ENCODE measurements at regions not wholly inside any gene's neighbourhood (a gene's known extent, or its start where the extent isn't known, plus 50 kb on each side); places are given as distances from the start of the nearest gene placed in this dataset.
"Not testable (repeated sequence)": the region's sequence is repeated elsewhere in the genome, so short reads cannot be mapped to it uniquely, and the experiment has no call there.

DNA sequence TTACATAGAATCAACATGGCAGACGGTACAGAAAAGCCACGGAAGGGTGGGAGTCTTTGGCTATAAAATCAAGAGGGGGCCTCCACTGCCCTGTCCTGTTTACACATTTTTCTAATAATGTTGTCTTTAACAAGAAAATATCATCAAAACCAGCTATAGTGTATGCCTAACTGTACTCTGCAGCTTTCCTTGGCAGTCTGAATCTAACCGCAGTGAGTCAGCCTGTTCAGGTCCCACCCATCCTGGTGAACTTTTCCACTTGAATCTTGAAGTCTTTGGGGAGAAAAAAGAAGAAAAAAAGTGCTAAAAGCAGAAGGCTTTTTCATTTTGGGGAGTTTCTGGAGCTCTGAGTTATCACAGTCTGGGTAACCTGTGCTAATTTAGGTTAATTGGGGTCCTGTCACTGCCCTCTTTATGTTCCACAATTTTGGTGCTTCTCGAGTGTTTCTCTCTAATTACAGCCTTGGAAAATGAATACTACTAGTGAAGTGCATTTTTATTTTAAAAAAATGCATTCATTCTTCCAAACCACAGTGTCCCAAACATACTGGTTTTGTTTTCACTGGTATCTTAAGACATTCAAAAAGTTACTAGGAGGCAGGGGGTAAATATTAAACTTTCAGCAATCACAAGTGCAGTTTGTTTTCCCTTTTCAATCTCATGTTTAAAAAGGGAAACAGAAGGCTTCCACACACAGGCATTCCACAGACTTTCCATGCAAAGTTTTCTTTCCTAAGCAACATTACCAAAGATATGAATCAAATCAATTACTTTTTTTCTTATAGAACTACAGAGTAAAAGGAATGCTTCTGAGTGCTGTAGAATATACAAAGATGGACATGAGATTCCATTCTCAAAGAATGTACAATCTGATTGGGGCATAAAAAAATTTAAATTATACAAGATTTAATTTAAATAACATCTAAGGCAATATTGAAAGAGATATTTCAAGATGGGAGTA is 86.8 kb upstream of the SEC22B start:
- H3K27ac ChIP-seq; H3K36me3 ChIP-seq; H3K4me1 ChIP-seq; DNase-seq; intact Hi-C loops (cut with DNase I; ENCODE audit: low total_unique reads); in situ Hi-C loops (cut with MboI; ENCODE audit: low pct_ligation_motif_present in 1 of 4, low pct_unique_long_range_greater_than_20kb in 1 of 4, low sequenced_read_pairs in 3 of 4); H3K27me3 ChIP-seq; H3K9me3 ChIP-seq; H3K4me3 ChIP-seq: not testable (repeated sequence)
- no CpG with 5 or more reads among the region's 4 CpGs for WGBS, 2 donors (ENCODE audit: low coverage in 1 of 2)

DNA sequence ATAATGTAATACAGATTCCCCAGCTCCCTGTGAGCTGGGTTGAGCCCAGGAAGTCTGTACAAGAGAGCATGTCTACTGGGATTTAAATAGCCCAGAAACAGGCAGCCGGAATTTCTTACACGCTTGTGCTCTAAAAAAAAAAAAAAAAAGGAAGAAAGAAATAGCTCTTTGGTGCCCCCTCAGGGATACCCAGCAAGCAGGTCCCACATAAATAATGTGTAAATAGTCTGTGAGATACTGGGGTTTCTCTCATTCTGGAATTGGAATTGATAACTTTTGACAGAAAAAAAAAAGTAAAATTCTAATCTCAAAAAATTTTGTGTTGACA is 81.4 kb upstream of the SEC22B start:
- in situ Hi-C loops (cut with MboI; ENCODE audit: low pct_ligation_motif_present in 1 of 4, low pct_unique_long_range_greater_than_20kb in 1 of 4, low sequenced_read_pairs in 3 of 4); H3K27ac ChIP-seq; H3K4me3 ChIP-seq; H3K4me1 ChIP-seq; intact Hi-C loops (cut with DNase I; ENCODE audit: low total_unique reads); H3K36me3 ChIP-seq; DNase-seq; H3K27me3 ChIP-seq; H3K9me3 ChIP-seq: not testable (repeated sequence)
- WGBS, 2 donors (ENCODE audit: low coverage in 1 of 2), result 46% methylated on average over 2 of the region's 2 CpGs; no CpG with 5 or more reads in 1 of the 2 donors

DNA sequence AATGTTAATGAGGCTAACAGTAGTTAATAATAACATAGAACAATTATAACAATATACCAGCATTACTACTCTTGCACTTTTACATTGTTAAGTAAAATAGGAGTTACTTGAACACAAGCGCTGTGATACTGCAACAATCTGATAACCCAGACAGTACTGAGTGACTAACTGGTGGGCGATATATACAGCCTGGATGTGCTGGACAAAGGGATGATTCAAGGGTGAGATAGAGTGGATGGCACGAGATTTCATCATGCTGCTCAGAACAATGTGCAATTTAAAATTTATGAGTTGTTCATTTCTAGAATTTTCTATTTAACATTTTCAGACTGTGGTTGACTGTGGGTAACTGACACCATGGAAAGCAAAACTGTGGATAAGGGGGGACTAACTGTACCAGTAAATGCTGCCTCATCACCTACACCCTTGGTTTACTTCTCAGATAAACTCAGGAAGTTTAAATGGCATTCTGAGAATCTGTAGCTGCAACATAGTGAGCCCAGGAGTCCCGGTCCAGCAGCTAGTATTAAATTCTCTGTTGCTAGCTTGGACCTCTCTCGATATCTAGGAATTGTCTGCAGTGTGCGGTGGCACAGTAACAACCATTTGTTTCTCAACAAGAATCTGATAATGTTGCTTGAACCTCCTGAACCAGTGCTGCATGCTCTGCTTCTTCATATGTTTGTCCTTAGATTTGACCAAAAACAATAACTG is 80.9 kb upstream of the SEC22B start:
- H3K36me3 ChIP-seq; H3K27ac ChIP-seq; intact Hi-C loops (cut with DNase I; ENCODE audit: low total_unique reads); H3K27me3 ChIP-seq; DNase-seq; H3K9me3 ChIP-seq; H3K4me3 ChIP-seq; in situ Hi-C loops (cut with MboI; ENCODE audit: low pct_ligation_motif_present in 1 of 4, low pct_unique_long_range_greater_than_20kb in 1 of 4, low sequenced_read_pairs in 3 of 4); H3K4me1 ChIP-seq: not testable (repeated sequence)
- WGBS, 2 donors (ENCODE audit: low coverage in 1 of 2), result no CpG with 5 or more reads among the region's 6 CpGs

DNA sequence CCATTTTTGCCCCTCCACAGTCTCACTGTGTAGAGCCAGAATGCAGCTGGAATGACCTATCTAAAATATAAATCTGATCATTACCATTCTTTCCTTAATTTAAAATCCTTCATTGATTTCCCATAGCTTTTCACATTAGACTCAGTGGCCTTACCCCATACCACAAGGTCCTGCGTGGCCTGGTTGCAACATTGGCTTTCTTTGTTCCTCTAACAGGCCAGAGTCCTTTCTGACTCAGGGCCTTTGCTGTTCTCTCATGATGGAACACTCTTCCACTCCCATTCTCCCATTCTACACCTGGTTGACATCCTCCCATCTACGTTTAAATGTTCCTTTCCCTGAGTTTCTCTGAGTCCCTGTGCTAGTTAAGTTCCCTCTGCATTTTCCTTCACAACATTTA is 74.4 kb upstream of the SEC22B start:
- H3K27ac ChIP-seq; H3K9me3 ChIP-seq; DNase-seq; intact Hi-C loops (cut with DNase I; ENCODE audit: low total_unique reads); H3K27me3 ChIP-seq; in situ Hi-C loops (cut with MboI; ENCODE audit: low pct_ligation_motif_present in 1 of 4, low pct_unique_long_range_greater_than_20kb in 1 of 4, low sequenced_read_pairs in 3 of 4); H3K36me3 ChIP-seq; H3K4me1 ChIP-seq; H3K4me3 ChIP-seq: not testable (repeated sequence)
- no CpG with 5 or more reads among the region's 2 CpGs for WGBS, 2 donors (ENCODE audit: low coverage in 1 of 2)

DNA sequence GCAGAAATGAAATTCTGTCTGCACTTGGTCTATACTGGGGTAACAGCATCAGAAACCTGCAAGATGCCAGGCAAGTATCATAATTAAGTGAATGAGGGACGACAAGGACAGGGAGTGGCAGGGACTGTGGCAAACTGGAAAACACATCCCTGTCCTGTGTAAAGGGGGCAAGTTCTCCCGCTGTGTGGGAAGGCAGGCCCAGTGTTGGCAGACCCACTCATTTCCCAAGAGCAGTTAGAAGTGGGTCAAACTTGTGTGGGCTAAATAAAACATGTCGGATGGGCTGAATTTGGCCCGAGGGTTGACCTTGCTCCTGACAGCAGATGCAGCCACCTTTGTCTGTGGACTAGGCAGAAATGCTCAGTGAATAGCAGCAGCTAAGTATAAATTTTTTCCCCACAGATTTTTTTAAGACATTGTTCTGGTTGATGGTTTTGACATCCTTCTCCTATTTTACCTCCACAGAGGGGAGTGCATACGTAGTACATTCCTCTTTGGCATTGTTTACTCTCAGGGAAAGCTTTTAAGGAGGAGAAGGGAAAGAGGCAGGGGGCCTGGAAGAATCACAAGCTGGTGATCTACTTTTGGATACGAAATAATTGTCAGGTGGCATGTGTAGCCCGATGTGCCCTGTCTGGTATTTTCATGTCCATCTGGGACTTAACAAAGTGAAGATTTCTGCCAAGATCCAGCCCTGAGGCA is 72.6 kb upstream of the SEC22B start:
- H3K9me3 ChIP-seq; in situ Hi-C loops (cut with MboI; ENCODE audit: low pct_ligation_motif_present in 1 of 4, low pct_unique_long_range_greater_than_20kb in 1 of 4, low sequenced_read_pairs in 3 of 4); H3K27me3 ChIP-seq; H3K36me3 ChIP-seq; H3K27ac ChIP-seq; H3K4me1 ChIP-seq; H3K4me3 ChIP-seq; intact Hi-C loops (cut with DNase I; ENCODE audit: low total_unique reads); DNase-seq: not testable (repeated sequence)
- no CpG with 5 or more reads among the region's 7 CpGs for WGBS, 2 donors (ENCODE audit: low coverage in 1 of 2)

DNA sequence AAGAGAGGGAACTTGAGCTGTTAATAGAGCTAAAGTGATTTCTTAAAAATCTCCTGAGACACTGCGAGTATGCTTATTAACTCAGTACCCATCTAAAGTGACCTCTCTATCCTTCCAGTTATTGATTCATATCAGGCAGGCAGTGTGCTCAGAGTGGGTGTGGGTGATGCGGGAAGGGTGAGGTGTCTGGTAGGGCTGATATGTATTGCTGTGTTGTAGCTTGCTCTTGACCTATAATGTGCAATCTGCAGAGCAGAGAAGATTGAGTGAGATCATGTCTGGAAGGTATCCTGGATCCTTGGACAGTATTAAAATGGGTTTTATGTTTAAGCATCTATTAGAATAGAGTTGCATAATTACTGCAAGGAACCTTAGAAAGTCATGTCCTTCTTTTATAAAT is 71.9 kb upstream of the SEC22B start:
- H3K9me3 ChIP-seq; H3K36me3 ChIP-seq; H3K4me1 ChIP-seq; in situ Hi-C loops (cut with MboI; ENCODE audit: low pct_ligation_motif_present in 1 of 4, low pct_unique_long_range_greater_than_20kb in 1 of 4, low sequenced_read_pairs in 3 of 4); DNase-seq; H3K27ac ChIP-seq; intact Hi-C loops (cut with DNase I; ENCODE audit: low total_unique reads); H3K4me3 ChIP-seq; H3K27me3 ChIP-seq: not testable (repeated sequence)
- no CpG with 5 or more reads among the region's 2 CpGs for WGBS, 2 donors (ENCODE audit: low coverage in 1 of 2)

DNA sequence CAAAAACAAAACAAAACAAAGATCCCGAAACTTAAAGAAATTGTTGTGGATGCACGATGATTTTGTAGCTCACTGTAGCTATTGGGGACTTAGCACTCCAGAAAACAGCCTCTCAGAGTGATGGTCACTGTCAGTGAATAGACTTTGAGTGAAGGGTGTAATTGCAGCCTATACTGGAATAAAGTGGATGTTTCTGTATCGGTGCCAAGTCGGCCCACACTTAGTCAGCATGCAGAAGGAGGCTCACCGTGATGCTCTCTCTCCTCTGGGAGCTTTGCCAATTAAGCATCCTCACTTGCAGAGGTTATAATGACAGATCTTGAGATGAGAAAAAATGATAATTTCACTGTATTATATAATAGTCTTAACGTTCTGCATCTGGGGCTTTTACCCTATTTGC is 67.5 kb upstream of the SEC22B start:
- H3K4me3 ChIP-seq; DNase-seq; in situ Hi-C loops (cut with MboI; ENCODE audit: low pct_ligation_motif_present in 1 of 4, low pct_unique_long_range_greater_than_20kb in 1 of 4, low sequenced_read_pairs in 3 of 4); H3K27me3 ChIP-seq; H3K9me3 ChIP-seq; H3K36me3 ChIP-seq; H3K27ac ChIP-seq; H3K4me1 ChIP-seq; intact Hi-C loops (cut with DNase I; ENCODE audit: low total_unique reads): not testable (repeated sequence)
- WGBS, 2 donors (ENCODE audit: low coverage in 1 of 2), result 43% methylated on average over 1 of the region's 6 CpGs; no CpG with 5 or more reads in 1 of the 2 donors

DNA sequence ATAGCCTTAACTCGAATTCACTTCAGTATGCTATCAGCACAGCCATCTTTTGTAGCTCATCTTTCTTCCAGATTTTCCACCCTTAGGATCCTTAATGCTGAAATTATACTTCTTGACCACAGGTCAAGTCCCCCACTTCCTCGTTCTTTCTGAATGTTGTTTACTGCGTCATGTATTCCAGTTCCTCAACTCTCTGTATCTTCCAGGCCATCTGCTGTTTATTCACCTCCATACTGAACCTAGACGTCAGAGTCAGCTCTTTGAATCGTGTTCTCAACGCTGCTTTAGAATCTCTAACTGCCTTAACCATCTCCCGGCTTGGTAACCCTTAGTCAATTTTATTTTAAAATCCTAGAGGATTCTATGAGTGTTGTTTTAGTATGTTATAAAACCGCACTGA is 66.3 kb upstream of the SEC22B start:
- intact Hi-C loops (cut with DNase I; ENCODE audit: low total_unique reads); H3K36me3 ChIP-seq; H3K4me1 ChIP-seq; H3K4me3 ChIP-seq; H3K27ac ChIP-seq; DNase-seq; H3K9me3 ChIP-seq; in situ Hi-C loops (cut with MboI; ENCODE audit: low pct_ligation_motif_present in 1 of 4, low pct_unique_long_range_greater_than_20kb in 1 of 4, low sequenced_read_pairs in 3 of 4); H3K27me3 ChIP-seq: not testable (repeated sequence)
- no CpG with 5 or more reads among the region's 8 CpGs for WGBS, 2 donors (ENCODE audit: low coverage in 1 of 2)

DNA sequence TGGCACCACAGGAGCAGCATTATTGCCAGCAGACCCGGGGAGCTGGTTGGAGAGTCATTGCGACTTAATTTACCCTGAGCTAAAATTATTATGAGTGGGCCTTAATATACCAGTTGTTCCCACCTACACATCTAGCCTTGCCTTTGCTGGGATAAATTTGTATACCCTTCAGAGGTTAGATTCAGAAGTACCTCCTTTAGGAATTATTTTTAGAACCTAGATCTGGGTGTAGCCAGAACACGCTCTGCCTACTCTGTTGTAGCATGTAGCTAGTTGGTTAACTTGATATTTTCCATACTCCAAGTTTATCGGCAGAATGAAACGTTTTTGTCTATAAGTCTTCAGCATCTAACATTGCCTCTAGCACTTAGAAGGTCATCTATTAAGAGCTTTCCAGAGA is 65.5 kb upstream of the SEC22B start:
- WGBS, 2 donors (ENCODE audit: low coverage in 1 of 2), result no CpG with 5 or more reads among the region's 5 CpGs

DNA sequence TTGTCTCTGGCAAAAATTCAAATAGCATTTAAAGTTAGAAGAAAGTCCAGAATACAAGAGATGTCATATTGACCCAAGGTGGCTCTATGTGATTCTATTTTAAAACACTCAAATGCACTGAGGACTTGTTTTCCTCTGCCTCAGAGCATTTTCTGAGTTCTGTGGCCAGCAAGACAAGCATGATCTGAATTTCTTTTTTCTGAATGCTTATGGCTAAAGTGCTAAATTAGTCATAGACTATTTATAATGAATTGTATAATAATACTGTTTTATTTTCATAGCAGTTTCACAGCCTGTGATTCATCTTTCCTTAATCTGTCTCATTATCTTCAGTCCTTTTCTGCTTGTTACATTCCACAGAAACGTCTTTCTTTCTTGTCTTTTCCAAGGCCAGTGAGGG is 63.9 kb upstream of the SEC22B start:
- WGBS, 2 donors (ENCODE audit: low coverage in 1 of 2), result no CpG with 5 or more reads among the region's 1 CpG
- H3K36me3 ChIP-seq; H3K27me3 ChIP-seq; H3K4me3 ChIP-seq; H3K27ac ChIP-seq; intact Hi-C loops (cut with DNase I; ENCODE audit: low total_unique reads); H3K4me1 ChIP-seq; DNase-seq; H3K9me3 ChIP-seq; in situ Hi-C loops (cut with MboI; ENCODE audit: low pct_ligation_motif_present in 1 of 4, low pct_unique_long_range_greater_than_20kb in 1 of 4, low sequenced_read_pairs in 3 of 4): not testable (repeated sequence)

More for the DNA sequence above, 65.5 kb upstream of the SEC22B start:
- H3K9me3 ChIP-seq; in situ Hi-C loops (cut with MboI; ENCODE audit: low pct_ligation_motif_present in 1 of 4, low pct_unique_long_range_greater_than_20kb in 1 of 4, low sequenced_read_pairs in 3 of 4); H3K27ac ChIP-seq; H3K4me1 ChIP-seq; intact Hi-C loops (cut with DNase I; ENCODE audit: low total_unique reads); H3K36me3 ChIP-seq; H3K27me3 ChIP-seq; DNase-seq; H3K4me3 ChIP-seq: not testable (repeated sequence)
